Stimulated activated CD4-positive, alpha-beta T cell treated with anti-CD3 and anti-CD28 coated beads, Interleukin-2, amount 100 ng/mL, for 24 hours (primary cell): ENCODE measurements at regions not wholly inside any gene's neighbourhood (a gene's known extent, or its start where the extent isn't known, plus 50 kb on each side); places are given as distances from the start of the nearest gene placed in this dataset.
"Not testable (repeated sequence)": the region's sequence is repeated elsewhere in the genome, so short reads cannot be mapped to it uniquely, and the experiment has no call there.

Experiments
- DNase-seq, 2 donors: peaks; one replicate each; pipeline ENCODE4 v3.0.0-alpha.2; 2020

- DNase-seq = no peak
Observed at GRCh38 chr11:31955838-31956237, 135.0 kb upstream of the RCN1 start.

GRCh38 chr11:31953803-31954327, 137.0 kb upstream of the RCN1 start:
- DNase-seq = no peak

GRCh38 chr11:31949733-31950200, 138.6 kb upstream of the PAX6 start:
- DNase-seq = not testable (repeated sequence)

GRCh38 chr11:31947051-31947450, 135.9 kb upstream of the PAX6 start:
- no peak for DNase-seq

- DNase-seq = no peak
Observed at GRCh38 chr11:31943056-31943780, 132.1 kb upstream of the PAX6 start.

- no peak for DNase-seq
Observed at GRCh38 chr11:31940371-31941037, 129.4 kb upstream of the PAX6 start.

- DNase-seq = no peak
Observed at GRCh38 chr11:31939004-31939403, 127.9 kb upstream of the PAX6 start.

- DNase-seq = no peak
Observed at GRCh38 chr11:31936312-31936711, 125.2 kb upstream of the PAX6 start.

- no peak for DNase-seq
Observed at GRCh38 chr11:31932879-31933278, 121.8 kb upstream of the PAX6 start.

- DNase-seq = no peak
Observed at GRCh38 chr11:31927982-31928381, 116.9 kb upstream of the PAX6 start.

GRCh38 chr11:31926816-31927528, 115.8 kb upstream of the PAX6 start:
- DNase-seq = no peak

GRCh38 chr11:31926106-31926505, 115.0 kb upstream of the PAX6 start:
- no peak for DNase-seq

GRCh38 chr11:31922450-31922849, 111.3 kb upstream of the PAX6 start:
- no peak for DNase-seq

GRCh38 chr11:31921081-31921480, 110.0 kb upstream of the PAX6 start:
- DNase-seq = no peak

- no peak for DNase-seq
Observed at GRCh38 chr11:31919175-31919574, 108.1 kb upstream of the PAX6 start.

GRCh38 chr11:31915867-31916266, 104.7 kb upstream of the PAX6 start:
- DNase-seq = no peak

GRCh38 chr11:31913985-31914384, 102.9 kb upstream of the PAX6 start:
- DNase-seq = no peak

- no peak for DNase-seq
Observed at GRCh38 chr11:31912808-31913207, 101.7 kb upstream of the PAX6 start.

- no peak for DNase-seq
Observed at GRCh38 chr11:31910950-31911576, 99.9 kb upstream of the PAX6 start.

- DNase-seq = no peak
Observed at GRCh38 chr11:31903225-31904074, 92.3 kb upstream of the PAX6 start.

GRCh38 chr11:31902706-31903105, 91.6 kb upstream of the PAX6 start:
- no peak for DNase-seq

- no peak for DNase-seq
Observed at GRCh38 chr11:31895926-31896325, 84.8 kb upstream of the PAX6 start.
